GM12891 (cell line): ENCODE measurements at regions not wholly inside any gene's neighbourhood (a gene's known extent, or its start where the extent isn't known, plus 50 kb on each side); places are given as distances from the start of the nearest gene placed in this dataset.

Experiments
- DNase-seq: peaks from one replicate; pipeline ENCODE4 v3.0.0; 2011; ENCODE audit warnings: low spot score; ENCODE audit not compliant: insufficient read length
- FAIRE-seq: peaks from 2 replicates; lab custom pipeline; 2011; peaks lifted over from hg19 to GRCh38; lab: Jason Lieb, UNC
- PAX5 ChIP-seq: IDR thresholded peaks from 2 replicates; pipeline ENCODE4 v1.6.1; 2011; ENCODE audit warnings: low read length, moderate library complexity, mild to moderate bottlenecking; ENCODE audit not compliant: insufficient read depth, severe bottlenecking
- POLR2A ChIP-seq: IDR thresholded peaks from 2 replicates; pipeline ENCODE4 v1.6.1; 2011; ENCODE audit warnings: low read depth, low read length, control low read depth
- POLR2AphosphoS5 ChIP-seq: IDR thresholded peaks from 2 replicates; pipeline ENCODE4 v1.6.1; 2011; ENCODE audit warnings: low read depth, low read length, control low read depth
- POU2F2 ChIP-seq: IDR thresholded peaks from 2 replicates; pipeline ENCODE4 v1.6.1; 2011; ENCODE audit warnings: low read depth, mild to moderate bottlenecking, control low read depth, low read length, moderate library complexity
- SPI1 ChIP-seq: IDR thresholded peaks from 2 replicates; pipeline ENCODE4 v1.6.1; 2011; ENCODE audit warnings: low read depth, low read length, control low read depth
- TAF1 ChIP-seq: IDR thresholded peaks from 2 replicates; pipeline ENCODE4 v1.6.1; 2011; ENCODE audit warnings: low read depth, low read length, control low read depth

DNA sequence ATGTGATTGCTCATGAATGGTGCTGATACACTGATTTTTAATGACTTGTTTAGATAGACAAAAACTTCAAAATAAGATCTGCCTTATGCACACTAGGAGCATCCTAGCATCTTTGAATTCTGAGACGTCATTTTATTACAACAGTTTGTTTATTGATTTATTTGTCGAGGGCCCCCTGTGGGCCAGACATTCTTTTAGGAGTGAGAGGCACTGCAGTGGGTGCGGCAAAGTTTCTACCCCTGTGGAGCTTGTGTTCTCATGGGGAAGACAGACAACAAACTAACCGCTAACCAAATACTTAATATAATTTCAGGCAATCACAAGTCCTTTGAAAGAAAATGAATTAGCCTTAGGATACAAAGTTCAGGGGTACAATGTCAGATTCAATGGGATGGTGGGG, 363.1 kb downstream of the RPS24 start:
- DNase-seq (no peak), FAIRE-seq (no peak)
- TF ChIP-seq SPI1, result no peak
- TF ChIP-seq POLR2AphosphoS5, result no peak
- no peak for TF ChIP-seq POLR2A
- no peak for TF ChIP-seq TAF1
- TF ChIP-seq PAX5, result no peak
- no peak for TF ChIP-seq POU2F2

DNA sequence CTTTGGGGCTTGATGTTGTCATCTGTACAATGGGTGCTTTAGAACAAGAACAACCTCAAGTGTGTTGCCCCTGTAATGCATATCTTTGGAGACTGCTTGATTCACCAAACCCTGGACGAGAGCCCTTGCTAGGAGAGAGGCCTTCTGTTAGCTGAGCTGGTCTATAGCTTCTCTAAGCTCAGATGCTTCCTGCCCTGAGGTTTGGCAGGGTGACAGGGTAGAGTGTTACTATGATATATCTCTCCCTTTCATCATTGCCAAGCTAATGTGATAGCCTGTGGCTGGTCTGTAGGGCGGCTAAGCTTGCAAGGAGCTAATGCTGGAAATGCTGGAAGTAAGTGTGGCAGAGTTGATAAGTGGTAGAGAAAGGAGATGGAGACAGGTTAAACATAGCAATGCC, 364.1 kb downstream of the RPS24 start:
- TF ChIP-seq PAX5 (no peak), SPI1 (no peak), POLR2A (no peak), POU2F2 (no peak), TAF1 (no peak), POLR2AphosphoS5 (no peak)
- no peak for FAIRE-seq
- no peak for DNase-seq

DNA sequence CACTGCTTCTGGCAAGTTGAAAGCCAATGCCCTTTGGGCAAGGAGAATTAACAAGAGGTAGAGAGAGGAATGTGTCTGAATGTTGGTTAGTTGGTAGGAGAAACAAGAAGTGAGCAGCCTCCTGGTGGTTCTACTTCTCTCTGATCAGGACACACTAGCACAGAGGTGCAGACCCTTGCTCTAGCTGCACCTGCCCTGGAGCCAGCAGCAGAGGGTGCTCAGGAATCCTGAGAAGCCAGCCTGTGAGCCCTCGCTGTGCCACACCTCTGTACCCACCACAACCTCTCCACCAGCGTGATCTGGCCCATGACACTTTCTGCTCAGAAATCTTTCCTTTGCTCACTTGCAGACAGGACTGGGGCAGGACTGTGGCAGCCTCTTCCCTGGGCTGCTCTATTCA, 364.7 kb downstream of the RPS24 start:
- FAIRE-seq (no peak), DNase-seq (no peak)
- TF ChIP-seq POU2F2 (no peak), POLR2A (no peak), TAF1 (no peak), SPI1 (no peak), POLR2AphosphoS5 (no peak), PAX5 (no peak)

DNA sequence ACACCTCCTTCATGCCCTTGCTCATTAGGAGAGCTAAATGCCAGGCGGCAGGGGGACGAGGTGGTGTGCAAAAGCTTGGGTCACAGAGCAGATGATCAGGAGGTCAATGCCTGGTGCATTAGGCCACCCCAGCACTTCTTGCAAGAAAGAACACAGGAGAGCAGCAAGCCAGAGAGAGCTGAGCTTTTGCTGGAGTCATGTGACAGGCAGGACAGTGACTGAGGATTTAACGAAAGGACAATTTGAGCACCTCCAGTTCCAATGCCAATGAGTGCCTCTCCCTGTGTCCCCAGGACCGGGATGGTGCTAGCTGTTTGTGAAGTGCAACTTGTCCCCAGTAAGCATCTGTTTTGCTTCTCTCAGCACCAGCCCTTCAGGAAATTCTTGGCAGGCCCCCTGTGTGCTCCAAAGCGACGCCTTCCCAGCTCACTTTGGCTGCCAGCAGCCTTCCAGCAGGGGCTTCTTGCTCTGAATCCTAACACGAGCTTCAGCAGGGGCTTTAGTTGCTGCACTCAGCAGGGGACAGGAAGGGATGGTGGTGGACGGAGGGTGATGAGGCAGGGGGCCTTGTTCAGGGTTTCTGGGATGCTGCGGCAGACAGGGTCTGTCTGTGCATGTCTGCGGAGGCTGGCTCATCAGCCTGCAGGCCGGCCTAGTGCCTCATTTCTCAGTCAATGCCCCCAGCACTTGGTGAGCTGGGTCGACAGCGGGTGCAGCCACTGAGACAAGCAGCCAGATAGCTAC, 368.1 kb downstream of the RPS24 start:
- DNase-seq (no peak), FAIRE-seq (no peak)
- TF ChIP-seq POLR2AphosphoS5, result no peak
- TF ChIP-seq PAX5, result no peak
- no peak for TF ChIP-seq POU2F2
- no peak for TF ChIP-seq TAF1
- no peak for TF ChIP-seq SPI1
- TF ChIP-seq POLR2A, result no peak

DNA sequence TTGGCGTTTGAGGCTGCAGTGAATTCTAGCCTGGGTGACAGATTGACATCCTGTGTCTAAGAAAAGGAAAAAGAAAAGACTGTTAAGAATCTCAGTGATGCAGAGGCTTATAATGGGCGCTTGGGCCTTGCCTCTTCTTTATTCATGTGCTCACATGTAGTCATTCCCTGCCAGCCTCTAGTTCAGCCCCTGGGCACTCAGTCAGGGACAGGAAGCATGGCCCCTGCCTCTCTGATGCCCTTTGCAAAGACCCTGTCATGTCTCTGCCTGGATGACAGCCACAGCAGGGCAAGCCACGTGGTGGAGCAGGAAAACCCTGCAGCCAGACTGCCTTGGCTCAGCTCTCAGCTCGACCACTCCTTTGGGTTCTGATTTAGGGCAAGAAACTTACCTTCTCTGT, 368.9 kb downstream of the RPS24 start:
- no peak for FAIRE-seq
- DNase-seq, result no peak
- no peak for TF ChIP-seq SPI1
- no peak for TF ChIP-seq TAF1
- no peak for TF ChIP-seq PAX5
- TF ChIP-seq POU2F2, result no peak
- TF ChIP-seq POLR2AphosphoS5, result no peak
- TF ChIP-seq POLR2A, result no peak

DNA sequence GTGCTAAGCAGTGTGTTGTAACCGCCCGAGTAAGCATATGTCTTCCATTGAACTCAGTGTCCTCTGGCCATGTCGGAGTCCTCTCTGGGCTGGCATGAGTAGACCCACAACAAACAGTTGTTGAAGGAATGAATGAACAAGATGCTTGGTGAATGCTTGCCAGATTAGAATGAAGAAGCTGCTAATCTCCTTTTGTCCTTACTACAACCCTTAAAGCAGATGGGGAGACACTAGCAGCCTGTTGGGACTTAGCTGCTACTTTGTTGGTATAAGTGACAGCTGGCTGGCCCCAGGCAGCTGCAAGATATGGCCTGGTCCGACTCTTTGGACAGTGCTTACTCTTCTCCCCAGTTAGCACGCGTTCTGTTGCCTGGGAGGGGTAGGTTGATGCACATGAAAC, 370.1 kb downstream of the RPS24 start:
- TF ChIP-seq POU2F2, result no peak
- FAIRE-seq, result no peak

DNA sequence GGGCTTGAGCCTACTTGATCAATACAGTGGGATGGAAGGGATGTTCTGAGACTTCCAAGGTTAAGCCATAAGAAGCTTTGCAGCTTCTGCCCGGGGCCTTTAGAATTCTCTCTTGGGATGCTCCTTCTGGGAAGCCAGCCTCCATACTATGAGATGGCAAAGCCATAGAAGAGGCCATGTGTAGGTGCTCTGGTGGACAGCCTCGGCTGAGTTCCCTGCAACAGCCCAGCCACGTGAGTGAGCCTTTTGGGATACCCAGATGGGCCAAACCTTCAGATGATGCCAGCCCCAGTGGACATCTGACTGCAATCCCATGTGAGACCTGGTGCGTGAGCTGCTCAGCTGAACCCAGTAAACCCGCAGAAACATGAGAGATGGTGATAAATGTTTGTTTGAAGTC, 370.6 kb downstream of the RPS24 start:
- TF ChIP-seq SPI1, result no peak
- no peak for TF ChIP-seq TAF1
- TF ChIP-seq PAX5, result no peak
- no peak for TF ChIP-seq POLR2A
- FAIRE-seq (no peak), DNase-seq (no peak)

More for the DNA sequence above, 370.1 kb downstream of the RPS24 start:
- DNase-seq, result no peak

DNA sequence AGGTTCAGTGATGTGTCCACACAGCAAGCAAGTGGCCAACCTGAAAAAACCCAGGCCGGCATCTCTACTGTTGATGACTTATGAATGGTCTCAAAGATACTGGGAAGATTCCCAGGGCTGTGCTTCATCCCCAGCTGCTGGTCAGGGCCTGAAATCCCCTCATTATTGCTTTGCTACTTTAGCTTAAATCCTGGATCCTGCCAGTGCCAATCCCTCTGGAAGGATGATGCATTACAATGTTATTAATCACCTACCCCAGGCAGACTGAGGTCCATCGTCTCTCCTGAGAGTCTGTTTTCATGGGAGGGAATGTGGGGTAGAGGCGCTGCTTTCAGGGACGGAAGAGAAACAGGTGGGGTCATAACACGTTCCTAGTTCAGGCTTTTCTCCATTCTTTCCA, 371.6 kb downstream of the RPS24 start:
- TF ChIP-seq PAX5, result no peak
- no peak for DNase-seq
- FAIRE-seq, result no peak

DNA sequence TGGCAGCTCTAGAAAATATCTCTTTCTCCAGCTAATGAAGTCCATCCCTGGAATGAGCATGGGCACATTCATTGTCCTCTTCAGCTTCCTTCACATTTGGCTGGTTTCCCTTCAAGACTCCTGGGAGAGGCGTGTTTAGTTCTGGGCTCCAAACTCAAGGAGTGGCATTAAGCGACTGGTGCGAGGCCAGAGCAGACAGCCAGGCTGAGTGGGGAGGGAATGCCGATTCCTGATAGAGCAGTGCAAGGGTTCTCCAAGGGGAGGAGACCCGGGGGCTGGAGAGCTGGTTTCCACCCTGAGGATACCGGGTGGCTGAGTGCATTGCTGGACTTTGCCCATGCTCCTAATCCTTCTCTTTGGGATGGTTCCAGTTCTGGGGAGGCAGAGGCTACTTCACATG, 372.1 kb downstream of the RPS24 start:
- TF ChIP-seq TAF1 (no peak), SPI1 (no peak), POU2F2 (no peak), POLR2A (no peak), POLR2AphosphoS5 (no peak), PAX5 (no peak)
- no peak for FAIRE-seq
- DNase-seq, result no peak

DNA sequence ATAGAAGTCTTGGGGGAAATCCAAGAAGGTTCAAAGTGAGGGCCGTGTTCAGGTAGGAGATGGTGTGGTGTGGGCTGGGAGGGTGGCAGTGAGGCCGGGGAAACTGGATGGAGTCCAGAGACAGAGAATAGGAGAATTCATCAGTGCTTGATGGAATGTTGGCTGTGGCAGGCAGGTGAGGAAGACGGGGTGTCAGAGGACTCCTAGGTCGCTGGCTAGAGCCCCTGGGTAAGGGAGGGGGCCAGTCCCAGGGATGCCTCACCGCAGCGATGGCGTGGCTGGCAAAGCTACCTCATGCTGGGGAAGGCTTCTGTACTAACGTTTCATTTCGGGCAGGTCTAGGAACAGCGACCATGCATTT, 373.0 kb downstream of the RPS24 start:
- TF ChIP-seq TAF1 (no peak), POU2F2 (no peak)
- FAIRE-seq, result no peak
- no peak for DNase-seq

DNA sequence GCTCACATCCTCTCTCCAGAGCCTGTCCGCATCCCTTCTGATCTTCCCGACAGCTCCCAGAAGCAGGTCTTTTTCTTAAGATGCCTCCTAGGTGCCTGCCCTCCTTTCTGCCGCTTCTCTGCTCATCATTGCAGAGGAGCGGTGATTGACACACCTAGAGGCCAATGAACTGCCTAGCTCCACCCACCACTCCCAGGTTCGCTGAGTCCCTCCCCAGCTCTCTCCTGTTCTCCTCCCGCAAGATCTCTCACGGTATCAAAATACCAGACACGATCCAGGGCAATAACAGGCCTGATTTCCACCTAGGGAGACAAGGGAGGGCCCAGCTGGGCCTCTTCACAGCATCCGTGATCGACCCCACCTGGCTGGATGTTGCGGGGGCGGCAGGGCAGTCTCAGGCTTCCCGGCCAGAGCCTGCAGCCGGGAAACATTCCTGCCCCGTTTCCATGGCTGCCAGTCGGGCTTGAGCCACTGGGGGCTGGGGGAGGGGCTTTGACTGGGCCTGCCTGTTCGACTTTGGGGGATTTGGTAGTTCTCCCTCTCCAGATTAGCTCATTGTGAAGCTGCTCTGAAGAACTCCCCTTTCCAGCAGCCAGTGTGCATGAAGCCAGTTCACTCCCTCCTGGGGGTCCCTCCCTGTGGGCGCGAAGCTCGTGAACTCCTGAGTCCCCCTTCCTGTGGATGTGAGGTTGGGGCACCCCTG, 373.5 kb downstream of the RPS24 start:
- TF ChIP-seq TAF1 (no peak), POU2F2 (no peak), POLR2A (no peak), POLR2AphosphoS5 (no peak), PAX5 (no peak), SPI1 (no peak)
- DNase-seq, result peak; percentile 43
- no peak for FAIRE-seq
